ENCODE measurements at regions not wholly inside any gene's neighbourhood (a gene's known extent, or its start where the extent isn't known, plus 50 kb on each side); places are given as distances from the start of the nearest gene placed in this dataset.

DNA sequence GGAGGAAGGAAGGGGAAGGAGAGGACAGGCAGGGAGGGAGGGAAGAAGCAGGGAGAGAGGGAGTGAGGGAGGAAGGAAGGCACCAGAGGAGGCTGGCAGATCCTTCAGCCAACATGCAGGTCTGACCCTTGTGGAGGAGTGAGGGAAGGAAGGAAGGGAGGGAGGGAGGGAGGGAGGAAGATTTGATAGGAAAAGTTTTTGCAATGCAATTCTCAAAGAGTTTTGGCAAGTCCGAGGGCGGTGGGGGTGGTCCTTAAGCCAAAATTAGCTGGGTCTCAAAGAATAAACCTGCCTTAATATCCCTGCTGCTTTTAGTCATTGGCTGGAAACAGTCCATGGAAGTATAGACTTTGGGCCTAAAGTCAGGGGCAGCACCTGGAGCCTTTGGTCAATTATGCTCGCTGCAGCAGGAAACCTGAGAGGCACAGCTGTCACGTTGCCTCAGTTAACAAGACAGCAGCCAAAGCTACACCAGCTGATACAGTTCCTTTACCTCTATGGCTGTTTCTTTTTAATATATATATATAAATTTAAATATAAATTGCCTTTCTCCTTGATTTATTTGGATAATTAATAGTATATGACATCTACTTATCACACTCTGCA lies 115.7 kb upstream of the RALGAPA2 start:
- no peak for DNase-seq (ENCODE audit: low read depth)

DNA sequence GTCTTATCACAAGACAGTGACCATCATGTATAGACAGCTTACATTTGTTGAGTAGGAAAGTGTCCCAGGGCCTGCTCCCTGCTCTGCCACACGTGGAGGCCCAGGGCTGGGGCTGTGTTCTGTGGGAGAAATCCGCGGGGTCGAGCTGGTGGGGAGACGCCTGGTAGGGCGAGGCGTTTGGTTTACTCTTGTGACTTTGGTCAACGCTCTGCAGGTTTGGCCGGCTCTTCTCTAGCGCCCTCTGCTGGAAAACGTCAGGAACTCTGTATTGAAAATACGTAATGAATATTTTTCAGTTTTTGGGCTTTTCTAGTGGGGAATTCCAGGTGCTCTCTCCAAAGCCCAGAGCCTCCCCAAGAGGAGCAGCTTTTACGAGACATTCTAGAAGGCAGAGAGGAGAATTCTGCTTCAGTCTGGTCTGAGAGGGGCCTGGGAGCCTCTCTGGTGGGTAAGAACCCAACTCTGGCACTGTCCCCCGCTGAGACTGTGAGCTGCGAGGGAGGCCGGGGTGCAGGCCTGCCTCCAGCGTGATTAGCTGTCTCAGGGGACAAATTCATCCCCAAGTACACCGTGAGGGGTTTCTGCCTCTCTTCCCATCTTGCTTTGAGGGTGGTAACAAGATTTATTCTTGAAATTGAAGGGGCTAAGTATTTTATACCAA lies 112.6 kb upstream of the RALGAPA2 start:
- DNase-seq (ENCODE audit: low read depth), result no peak

DNA sequence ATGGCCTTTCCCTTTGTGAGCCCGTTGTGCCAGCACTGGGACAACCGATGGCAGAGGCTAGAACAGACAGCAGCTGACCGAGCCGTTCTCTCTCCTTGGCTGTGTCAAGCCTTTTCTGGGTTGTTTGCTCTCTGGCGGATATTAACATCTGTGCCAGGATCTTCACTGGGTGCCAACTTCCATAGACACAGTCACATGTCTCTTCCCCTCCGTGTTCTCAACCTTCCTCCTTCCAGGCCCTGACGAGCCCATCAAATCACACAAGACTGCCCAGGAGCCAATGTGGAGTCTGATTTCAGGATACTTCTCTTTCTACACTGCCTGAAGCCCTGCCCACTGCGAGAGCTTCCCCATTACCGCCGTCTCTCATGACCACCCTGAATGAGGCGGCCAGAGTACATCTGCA lies 111.0 kb upstream of the RALGAPA2 start:
- DNase-seq (ENCODE audit: low read depth), result no peak

DNA sequence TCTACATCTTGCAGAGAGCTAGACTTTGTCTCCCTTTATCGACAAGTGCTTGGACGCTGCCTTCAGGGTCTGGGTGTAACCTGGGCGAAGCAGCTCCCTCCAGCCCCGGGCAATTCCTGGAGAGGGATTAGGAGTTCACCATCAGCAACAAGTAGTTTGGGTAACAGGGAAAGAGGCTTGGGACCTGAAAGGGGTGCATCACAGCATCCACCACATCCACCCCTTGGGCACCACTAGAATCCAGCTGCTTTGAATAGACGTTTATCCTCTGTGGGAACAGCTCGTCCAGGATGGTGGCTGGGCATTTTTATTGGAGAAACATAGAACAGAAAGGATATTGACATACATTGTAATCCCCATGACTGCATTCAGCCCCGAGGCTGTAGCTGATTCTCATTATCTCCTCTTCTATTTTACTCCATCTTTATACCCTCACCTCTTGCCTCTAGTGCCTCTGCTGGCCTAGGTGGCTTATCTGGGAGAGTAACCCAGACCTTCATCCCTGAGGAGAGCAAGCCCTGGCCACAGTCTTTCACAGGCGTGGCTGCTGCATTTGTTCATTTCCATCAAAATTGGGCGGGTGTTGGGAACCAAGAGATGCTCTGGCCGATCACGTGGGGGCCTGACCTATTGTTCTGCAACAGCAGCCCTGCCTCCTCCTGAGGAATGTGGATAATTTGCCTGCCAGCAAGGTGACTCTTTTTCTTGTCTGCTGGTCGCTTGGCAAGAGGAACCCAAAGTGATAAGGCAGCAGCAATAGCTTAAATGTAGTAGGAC lies 109.2 kb upstream of the RALGAPA2 start:
- DNase-seq (ENCODE audit: low read depth), result no peak

DNA sequence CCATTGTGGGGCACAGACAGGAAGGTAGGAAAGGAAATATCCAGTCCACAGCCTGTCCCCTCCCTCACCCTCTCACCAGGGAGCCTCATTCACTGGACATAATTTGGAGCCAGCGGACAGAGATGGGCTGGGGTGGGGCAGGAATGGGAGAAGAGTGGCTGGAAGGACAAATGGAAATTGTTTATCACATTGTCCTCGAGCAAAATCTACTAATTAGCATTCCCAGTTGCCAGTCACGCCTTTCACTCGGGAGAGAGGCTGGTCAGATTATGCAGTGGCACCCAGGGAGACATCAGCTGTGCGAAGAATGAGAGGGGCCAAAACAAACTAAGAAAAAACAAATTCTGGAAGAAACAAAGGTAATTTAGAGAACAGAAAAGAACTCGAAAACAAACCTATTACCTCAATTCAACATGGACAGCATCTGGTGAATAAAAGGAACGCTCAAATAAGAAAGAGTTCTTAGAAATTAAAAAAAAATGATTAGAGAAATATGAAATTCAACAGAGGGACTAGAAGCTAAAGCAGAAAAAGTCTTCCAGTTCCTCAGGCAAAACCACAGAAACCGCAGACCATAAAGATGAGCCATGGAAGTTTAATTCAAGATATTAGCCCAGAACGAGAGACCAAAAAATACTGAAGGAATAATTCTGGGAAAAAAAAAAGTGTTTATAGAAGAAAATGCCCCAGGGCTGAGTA lies 108.5 kb upstream of the RALGAPA2 start:
- no peak for DNase-seq (ENCODE audit: low read depth)

DNA sequence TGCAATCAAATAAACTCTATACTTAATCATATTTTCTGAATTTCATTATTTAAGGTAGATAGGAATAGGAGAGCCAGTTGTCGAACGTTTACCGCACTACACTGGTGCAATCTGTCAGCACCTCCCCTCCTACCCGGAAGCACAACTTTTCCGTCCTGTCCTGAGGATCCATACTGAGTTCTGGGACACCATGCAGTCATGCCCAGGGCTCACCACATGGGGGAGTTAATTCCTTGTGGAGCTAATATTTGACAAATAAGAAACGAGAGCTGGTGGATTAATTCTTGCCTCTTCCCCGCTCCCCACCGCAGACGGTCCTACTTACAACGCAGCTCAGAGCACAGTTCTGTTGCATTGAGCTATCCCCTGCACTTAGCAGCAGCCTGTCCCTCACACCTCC lies 107.7 kb upstream of the RALGAPA2 start:
- no peak for DNase-seq (ENCODE audit: low read depth)

DNA sequence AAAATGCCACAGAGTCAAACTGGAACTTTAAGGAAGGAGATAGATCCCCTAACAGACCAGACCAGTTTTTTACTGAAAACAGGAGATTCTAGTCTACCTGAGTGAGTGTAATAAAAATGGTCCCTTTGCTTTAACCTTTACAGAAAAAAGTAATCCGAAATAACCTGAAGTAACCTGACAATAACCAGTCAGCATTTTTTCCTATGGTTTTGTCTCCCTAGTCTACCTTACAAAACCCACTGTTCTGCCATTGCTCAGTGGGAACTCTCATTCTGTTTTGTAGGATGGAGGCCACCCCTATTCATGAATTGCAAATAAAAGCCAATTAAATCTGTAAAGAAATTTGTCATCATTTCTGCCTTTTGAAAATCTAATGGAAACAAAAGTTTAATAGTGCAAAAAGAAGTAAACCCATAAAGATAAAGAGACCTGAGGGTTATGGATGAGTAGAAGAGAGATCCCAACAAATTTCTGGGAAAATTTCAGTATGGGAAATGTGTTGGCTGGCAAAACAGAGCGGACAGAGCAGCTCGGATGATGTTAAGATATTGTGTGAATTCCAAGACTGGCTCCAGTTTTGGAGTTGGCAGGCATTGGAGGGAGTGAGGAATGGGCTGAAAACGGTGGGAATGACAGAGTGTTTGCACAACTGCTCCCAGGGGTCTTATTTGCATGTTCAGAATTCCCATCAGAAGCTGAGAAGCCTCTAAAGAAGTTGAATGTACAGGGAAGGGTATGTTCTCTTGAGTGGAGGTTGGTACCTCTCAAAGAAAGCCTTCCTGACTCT lies 104.7 kb upstream of the RALGAPA2 start:
- DNase-seq (ENCODE audit: low read depth), result no peak

DNA sequence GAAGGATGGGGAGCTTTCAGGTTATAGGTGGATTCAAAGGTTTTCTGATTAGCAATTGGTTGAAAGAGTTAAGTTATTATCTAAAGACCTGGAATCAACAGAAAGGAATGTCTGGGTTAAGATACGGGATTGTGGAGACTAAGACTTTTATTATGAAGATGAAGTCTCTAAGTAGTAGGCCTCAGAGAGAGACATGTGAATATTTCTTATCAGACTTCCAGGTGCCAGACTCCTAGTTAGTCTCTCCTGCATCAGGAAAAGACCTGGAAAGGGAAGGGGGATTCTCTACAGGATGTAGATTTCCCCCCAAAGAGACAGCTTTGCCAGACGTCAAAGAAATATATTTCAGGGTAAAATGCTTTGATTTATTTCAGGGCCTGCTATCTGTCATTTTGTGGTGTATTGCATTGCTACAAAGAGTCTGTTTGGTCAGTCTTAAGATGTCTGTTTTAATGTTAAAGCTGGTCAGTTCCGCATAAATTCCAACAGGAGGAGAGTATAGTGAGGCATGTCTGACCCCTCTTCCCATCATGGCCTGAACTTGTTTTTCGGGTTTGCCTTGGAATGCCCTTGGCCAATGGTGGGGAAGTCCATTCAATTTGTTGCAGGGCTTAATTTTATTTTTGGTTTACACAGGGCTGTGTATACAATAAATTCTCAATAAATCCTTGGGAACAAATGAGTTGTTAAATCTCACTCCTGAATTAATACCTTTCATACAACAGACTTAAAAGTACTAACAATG lies 103.4 kb upstream of the RALGAPA2 start:
- no peak for DNase-seq (ENCODE audit: low read depth)

DNA sequence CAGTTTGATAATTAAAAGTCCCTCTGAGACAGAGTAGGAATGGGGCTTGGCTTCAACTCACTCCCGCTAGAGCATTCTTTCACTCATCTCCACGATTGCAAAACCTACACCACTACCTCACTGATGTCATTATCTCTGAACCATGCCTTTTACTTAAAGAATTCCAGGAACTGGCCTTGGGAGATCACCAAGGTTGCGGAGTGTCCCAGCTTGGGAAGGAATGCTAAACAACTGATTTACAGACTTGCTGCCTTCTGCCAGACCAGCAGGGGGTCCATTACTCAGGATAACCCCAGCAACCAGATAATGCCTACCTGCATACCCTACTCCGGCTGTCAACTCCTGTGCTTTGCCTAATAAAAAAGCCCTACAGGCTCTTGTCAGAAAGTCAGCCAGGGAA lies 102.2 kb upstream of the RALGAPA2 start:
- no peak for DNase-seq (ENCODE audit: low read depth)

DNA sequence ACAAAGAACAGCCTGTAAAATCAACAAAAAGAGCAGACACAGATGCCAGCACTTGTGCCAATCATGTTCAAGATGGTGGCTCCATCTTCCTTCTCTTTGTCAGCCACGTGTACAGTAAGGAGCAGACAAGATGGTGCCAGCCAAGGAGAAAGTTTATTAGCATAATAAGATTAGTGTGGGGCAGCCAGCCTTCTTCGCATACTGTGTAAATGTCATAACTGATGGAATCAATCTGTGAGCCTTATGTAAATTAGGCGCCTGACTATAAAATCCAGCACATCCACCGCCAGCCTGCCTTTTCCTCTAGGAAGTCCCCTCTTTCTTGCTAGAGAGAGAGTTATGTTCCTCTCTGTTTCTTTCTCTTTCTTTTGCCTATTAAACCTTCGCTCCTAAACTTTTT lies 99.7 kb upstream of the RALGAPA2 start:
- no peak for DNase-seq (ENCODE audit: low read depth)

DNA sequence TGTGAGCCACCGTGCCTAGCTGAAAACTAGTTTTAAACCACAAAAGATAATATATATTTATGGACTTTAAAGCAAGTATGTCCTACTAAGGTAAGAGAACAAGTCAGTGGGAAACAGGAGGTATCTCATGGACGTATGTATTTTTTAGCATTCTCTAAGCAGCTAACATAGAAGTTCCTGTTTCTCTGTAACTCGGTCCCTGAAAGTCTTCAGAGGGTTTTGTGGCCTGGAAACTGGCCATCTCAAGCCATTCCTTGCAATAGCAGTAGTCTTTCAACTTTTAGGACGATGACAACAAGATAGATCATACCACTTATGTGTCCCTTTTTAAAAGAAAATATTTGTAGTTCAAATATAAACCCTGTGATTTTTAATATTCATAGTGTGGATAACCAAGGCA lies 95.6 kb upstream of the RALGAPA2 start:
- DNase-seq (ENCODE audit: low read depth), result no peak

DNA sequence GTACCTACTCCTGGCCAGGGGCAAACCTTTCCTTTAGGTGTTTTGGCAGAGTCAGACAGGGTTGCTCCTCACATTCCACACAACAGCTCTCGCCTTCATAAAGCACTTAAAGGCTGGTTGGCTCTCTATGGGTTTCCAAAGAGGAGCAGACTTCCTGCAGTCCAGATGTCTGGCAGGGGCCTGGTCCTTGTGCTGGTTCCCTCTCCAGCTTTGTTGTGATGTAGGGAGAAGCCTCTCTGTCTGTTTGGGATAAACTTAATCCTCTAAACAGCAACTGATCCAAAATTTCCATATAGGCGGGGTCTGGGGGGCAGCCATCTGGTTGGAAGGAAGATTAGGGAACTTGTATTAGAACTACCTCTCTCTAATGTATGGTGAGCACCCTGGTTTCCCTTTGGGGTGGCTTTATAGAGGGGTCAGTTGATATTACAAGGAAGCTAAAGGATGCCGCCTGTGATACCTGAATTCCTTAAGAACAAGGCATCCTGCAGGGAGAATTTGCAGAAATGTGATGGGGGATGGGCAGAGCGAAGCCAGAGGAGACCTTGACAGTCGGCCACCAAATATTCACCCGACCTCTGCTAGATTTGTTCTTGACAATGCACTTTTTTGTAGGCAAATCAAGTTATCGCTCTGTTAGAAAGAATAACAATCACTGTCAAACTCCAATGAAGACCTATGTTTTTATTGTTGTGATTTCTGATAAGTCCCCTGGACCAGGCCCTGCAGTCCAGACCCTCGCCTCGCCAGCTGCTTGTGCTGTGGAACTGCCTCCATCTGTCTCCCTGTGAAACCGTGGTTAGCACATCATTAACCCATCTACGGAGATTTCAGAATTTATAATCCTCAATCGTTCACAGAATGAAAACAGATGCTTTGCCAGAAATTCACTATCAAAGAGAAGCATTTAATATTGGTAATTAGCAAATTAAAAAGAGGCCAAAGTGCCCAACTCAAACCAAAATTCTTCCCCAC lies 94.0 kb upstream of the RALGAPA2 start:
- no peak for DNase-seq (ENCODE audit: low read depth)

DNA sequence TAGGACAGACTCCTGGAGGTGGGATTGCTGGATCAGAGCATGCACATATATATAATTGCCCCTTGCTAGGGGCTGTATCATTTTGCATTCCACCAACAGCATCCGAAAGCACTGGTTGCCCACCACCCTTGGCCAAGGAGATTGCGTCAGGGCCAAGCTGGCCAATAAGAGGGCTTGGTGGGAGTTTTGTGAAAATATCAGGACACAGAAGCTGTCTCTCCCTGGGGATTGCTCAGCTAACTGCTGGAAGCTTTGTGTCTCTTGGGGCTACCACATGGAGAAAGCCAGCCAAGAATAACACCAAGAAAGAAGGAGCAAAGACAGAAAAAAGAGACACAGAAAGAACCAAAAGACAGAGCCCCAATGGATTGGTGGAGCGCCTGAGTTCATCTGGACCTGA lies 90.6 kb upstream of the RALGAPA2 start:
- DNase-seq (ENCODE audit: low read depth), result no peak

DNA sequence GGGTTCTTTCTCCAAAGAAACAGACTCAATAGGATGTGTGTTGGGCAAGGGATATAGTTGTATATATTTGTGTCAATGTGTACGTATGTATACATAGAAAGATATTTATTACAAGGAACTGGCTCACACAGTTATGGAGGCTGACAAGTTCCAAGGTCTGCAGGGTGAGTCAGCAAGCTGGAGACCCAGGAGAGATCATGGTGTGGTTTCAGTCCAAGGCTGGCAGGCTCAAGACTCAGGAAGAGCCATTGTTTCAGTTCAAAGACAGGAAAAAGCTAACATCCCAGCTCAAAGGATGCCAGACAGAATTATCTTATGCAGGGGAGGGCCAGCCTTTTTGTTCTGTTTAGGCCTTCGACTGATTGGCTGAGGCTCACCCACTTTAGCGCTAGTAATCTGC lies 89.9 kb upstream of the RALGAPA2 start:
- no peak for DNase-seq (ENCODE audit: low read depth)

DNA sequence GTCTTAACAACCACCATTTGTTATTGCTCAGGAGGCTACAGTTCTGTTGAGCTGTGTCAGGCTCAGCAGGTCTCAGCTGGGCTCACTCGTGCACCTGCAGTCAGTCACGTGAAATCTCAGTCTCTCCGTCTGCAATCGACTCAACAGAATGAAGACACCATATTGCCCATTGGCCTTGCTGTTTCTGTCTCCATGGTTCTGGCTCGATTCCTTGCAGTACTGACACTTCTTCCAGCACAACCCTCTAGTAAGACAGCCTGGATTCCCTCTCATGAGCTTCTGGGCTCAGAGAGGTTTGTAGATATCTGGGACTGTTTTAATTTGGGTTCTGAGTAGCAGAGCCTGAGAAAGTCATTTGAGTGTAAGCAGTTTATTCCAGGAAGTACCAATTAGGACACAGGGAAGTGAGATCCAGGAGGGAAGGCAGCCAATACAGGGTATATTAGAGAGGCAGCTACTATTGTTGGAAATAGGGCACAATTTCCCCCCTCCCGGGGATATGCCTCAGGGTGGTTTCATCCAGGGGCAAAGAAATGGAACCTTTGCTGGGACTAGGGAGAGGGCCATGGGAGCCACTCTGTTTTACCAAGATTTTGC lies 87.4 kb upstream of the RALGAPA2 start:
- no peak for DNase-seq (ENCODE audit: low read depth)

DNA sequence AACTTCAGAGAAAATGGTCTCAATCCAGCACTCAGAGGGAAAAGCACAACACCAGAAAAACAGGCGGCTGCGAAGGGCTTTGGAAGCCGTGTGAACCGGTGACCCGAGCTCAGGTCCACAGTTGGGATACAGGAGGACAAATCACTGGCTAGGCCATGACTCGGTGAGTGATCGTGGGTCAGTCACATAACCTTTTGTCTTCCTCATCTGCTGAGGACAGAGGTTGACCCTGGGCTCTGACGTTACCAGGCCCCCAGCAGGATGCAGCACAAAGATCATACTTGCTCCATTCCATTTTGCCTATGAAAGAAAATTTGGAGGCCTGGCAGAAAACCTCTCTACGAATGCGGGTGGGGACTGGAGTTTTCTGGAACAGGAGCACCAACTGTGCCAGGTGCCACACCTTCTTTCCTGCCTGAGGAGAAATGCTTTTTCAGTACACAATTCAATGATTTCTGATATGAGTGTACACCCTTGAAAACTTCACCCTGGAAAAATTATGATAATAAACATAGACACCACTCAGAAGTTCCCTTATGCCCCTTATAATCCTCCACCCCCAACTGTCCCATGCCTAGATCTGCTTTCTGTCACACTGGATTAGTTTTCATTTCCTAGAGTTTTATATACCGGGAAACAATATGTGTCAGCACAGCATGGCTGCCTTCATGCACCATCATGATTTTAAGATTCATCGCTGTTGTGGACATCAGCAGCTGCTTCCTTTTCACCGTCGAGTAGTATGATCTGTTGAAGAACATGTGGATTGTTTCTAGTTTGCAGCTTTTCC lies 85.3 kb upstream of the RALGAPA2 start:
- DNase-seq (ENCODE audit: low read depth), result no peak

DNA sequence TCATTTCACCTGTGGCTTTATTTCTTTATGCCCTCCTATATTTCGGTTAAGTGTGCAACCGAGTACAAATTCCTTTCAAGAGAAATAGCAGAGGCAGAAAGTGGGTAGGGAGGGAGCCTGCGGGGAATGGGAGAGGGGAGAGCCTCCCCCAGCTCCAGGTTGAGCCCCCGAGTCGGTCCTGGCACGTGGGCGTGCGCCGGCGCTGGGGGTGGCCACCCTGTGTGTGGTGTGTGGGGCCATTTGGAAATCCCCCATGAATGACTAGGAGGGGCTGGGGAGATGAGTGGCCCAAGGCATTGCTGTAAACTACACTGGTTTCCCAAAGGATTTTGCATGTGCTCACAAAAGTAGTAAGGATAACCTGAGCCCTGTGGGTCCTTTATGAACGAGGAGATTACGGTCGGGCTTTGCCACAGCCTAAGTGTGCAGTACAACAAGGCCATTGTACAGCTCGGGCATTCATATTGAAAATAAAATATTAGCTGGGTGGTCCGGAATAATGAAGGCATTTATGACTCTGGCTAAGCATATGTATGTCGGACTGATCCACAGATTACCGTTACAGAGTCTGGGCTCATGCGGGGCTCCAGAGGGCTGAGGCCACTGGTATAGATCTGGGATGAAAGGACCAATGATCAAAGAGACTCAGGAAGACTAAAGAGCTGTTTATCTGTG lies 84.5 kb upstream of the RALGAPA2 start:
- no peak for DNase-seq (ENCODE audit: low read depth)

DNA sequence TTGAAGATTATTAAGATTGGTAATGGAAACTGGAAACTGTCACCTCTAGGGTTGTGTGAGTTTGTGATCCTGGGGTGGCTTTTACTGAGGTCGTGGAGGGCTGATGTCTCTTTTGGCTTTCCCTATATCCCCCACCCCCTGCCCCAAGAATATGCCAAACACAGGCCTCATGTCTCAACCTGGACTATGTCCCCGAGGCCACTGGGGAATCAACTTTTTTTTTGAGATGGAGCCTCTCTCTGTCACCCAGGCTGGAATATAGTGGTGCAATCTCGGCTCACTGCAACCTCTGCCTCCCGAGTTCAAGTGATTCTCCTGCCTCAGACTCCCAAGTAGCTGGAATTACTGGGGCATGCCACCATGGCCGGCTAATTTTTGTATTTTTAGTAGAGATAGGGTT lies 83.3 kb upstream of the RALGAPA2 start:
- no peak for DNase-seq (ENCODE audit: low read depth)

Data from GM04504 (cell line).